Progenitor cell of endocrine pancreas (in vitro differentiated cells): ENCODE measurements at regions not wholly inside any gene's neighbourhood (a gene's known extent, or its start where the extent isn't known, plus 50 kb on each side); places are given as distances from the start of the nearest gene placed in this dataset.

Source experiments
- DNase-seq: peaks from one replicate; pipeline ENCODE4 v3.0.0; 2021; ENCODE audit warnings: low spot score; ENCODE audit not compliant: unreplicated experiment
- H3K27ac Mint-ChIP-seq: 2 replicates; pipeline ENCODE4 v1.8.0; 2021; ENCODE audit warnings: mild to moderate bottlenecking, moderate library complexity, mixed read lengths
- H3K27me3 Mint-ChIP-seq: 2 replicates; pipeline ENCODE4 v1.8.0; 2021; ENCODE audit warnings: mixed read lengths
- H3K36me3 Mint-ChIP-seq: 2 replicates; pipeline ENCODE4 v1.8.0; 2022; ENCODE audit warnings: mixed read lengths; ENCODE audit not compliant: insufficient read depth
- H3K4me1 Mint-ChIP-seq: 2 replicates; pipeline ENCODE4 v1.8.0; 2021; ENCODE audit warnings: low read depth, mixed read lengths
- H3K4me3 Mint-ChIP-seq: 2 replicates; pipeline ENCODE4 v1.8.0; 2021; ENCODE audit warnings: low read depth, mild to moderate bottlenecking, moderate library complexity, mixed read lengths
- H3K9me3 Mint-ChIP-seq: 2 replicates; pipeline ENCODE4 v1.8.0; 2021; ENCODE audit warnings: low read depth, mixed read lengths
- CTCF ChIP-seq: fragments of 200-600 bp; sonication (generic); IDR thresholded peaks from one replicate; pipeline ENCODE4 v1.5.0; 2021; ENCODE audit warnings: antibody characterized with exemption, mild to moderate bottlenecking; ENCODE audit not compliant: unreplicated experiment

GRCh38 chr1:56073206-56073605, 506.2 kb downstream of the PLPP3 start:
- no peak for TF ChIP-seq CTCF
- Mint-ChIP-seq H3K4me1 (no peaks in the 10 kb centered on the region), H3K4me3 (no peak overlapping the region), H3K36me3 (no peaks in the 10 kb centered on the region), H3K27me3 (peaks cover 2% of the 10 kb centered on the region), H3K9me3 (peaks cover 6% of the 10 kb centered on the region), H3K27ac (no peak overlapping the region)
- DNase-seq, result no peak

GRCh38 chr1:56072310-56072709, 507.1 kb downstream of the PLPP3 start:
- Mint-ChIP-seq H3K9me3 (peaks cover 6% of the 10 kb centered on the region), H3K27me3 (peaks cover 2% of the 10 kb centered on the region), H3K36me3 (no peaks in the 10 kb centered on the region), H3K27ac (no peak overlapping the region), H3K4me1 (no peaks in the 10 kb centered on the region), H3K4me3 (no peak overlapping the region)
- TF ChIP-seq CTCF, result no peak
- no peak for DNase-seq

GRCh38 chr1:56071351-56071750, 508.0 kb downstream of the PLPP3 start:
- Mint-ChIP-seq H3K9me3 (peaks cover 4% of the 10 kb centered on the region), H3K27ac (no peak overlapping the region), H3K4me3 (no peak overlapping the region), H3K27me3 (peaks cover 2% of the 10 kb centered on the region), H3K4me1 (no peaks in the 10 kb centered on the region), H3K36me3 (no peaks in the 10 kb centered on the region)
- DNase-seq, result no peak
- no peak for TF ChIP-seq CTCF

- H3K9me3 Mint-ChIP-seq, result no peaks in the 10 kb centered on the region
- no peak for TF ChIP-seq CTCF
These were observed 508.8 kb downstream of the PLPP3 start for GRCh38 chr1:56070601-56071000.

GRCh38 chr1:56069824-56070223, 509.5 kb downstream of the PLPP3 start:
- Mint-ChIP-seq H3K4me3 (no peak overlapping the region), H3K27ac (no peak overlapping the region), H3K36me3 (no peaks in the 10 kb centered on the region), H3K9me3 (no peaks in the 10 kb centered on the region), H3K27me3 (peaks cover 2% of the 10 kb centered on the region), H3K4me1 (no peaks in the 10 kb centered on the region)
- no peak for DNase-seq
- TF ChIP-seq CTCF, result no peak

More at GRCh38 chr1:56070601-56071000, 508.8 kb downstream of the PLPP3 start:
- Mint-ChIP-seq H3K36me3 (no peaks in the 10 kb centered on the region), H3K4me1 (no peaks in the 10 kb centered on the region), H3K27me3 (peaks cover 2% of the 10 kb centered on the region), H3K27ac (no peak overlapping the region), H3K4me3 (no peak overlapping the region)
- no peak for DNase-seq
